ENCODE measurements at regions not wholly inside any gene's neighbourhood (a gene's known extent, or its start where the extent isn't known, plus 50 kb on each side); places are given as distances from the start of the nearest gene placed in this dataset.

DNA sequence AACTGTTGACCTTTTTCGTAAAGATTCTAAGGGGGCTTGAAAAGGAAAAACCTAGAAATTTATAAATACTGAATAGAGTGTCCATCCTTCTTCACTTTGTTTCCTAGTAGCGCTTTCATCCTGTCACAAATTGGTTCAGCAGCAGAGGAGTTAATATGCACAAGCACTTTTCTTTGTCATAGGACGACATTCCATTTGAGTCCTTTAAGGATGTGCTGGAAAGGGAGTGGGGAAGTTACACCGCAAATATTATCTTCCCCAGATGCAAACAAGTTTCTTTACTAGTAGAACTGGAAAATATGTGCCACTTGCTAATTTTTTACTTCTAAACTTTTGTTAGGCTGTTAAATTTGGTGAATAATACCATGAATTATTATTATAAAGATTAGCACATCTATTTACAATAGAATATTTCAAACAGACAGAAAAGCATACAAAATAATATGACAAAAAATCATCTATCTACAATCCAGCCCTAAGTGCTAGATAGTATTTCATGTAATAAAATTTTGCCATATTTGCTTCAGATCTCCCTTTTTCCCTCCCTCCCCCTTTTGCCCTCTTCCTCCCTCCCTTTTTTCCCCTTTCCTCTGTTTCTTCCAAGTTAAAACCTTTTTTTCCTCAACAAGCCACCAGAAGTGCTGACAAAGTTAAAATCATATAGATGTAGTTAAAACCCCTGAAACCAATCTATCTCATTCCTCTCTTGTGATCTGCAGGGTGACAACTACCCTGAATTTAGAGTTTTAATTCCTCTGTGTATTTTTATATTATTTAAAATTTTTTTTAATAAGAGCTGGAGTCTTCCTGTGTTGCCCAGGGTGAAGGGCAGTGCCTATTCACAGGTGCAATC lies 50.5 kb upstream of the MAP4K3 start:
- no peak overlapping the region for H3K27ac ChIP-seq
- POLR2A ChIA-PET (ENCODE audit: low non-redundant PET) = no interaction called here
- TF ChIP-seq, protein P1, sequence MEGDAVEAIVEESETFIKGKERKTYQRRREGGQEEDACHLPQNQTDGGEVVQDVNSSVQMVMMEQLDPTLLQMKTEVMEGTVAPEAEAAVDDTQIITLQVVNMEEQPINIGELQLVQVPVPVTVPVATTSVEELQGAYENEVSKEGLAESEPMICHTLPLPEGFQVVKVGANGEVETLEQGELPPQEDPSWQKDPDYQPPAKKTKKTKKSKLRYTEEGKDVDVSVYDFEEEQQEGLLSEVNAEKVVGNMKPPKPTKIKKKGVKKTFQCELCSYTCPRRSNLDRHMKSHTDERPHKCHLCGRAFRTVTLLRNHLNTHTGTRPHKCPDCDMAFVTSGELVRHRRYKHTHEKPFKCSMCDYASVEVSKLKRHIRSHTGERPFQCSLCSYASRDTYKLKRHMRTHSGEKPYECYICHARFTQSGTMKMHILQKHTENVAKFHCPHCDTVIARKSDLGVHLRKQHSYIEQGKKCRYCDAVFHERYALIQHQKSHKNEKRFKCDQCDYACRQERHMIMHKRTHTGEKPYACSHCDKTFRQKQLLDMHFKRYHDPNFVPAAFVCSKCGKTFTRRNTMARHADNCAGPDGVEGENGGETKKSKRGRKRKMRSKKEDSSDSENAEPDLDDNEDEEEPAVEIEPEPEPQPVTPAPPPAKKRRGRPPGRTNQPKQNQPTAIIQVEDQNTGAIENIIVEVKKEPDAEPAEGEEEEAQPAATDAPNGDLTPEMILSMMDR (conservative IDR thresholded peaks at IDR 0.05; ENCODE audit: low read depth) = no peak
- DNase-seq (ENCODE audit: low spot score) = no peak
- CTCF ChIA-PET = no interaction called here

DNA sequence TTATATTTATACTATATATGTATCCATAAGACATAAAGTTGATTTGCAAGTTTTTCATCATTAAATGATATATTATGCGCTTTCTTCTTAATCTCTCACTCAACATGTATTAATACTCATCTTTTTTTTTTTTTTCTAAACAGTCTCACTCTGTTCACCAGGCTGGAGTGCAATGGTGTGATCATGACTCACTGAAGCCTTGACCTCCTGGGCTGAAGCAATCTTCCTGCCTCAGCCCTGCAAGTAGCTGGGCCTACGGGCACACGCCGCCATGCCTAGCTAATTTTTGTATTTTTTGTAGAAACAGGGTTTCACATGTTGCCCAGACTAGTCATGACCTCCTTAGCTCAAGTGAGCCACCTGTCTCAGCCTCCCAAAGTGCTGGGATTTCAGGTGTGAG lies 51.4 kb upstream of the MAP4K3 start:
- no peak for DNase-seq (ENCODE audit: low spot score)
- ChIA-PET CTCF (interaction anchor here (0.7 kb wide), 1 partner anchor 133 kb away, joined by 6 read pairs; no protein-coding TSS in a partner anchor), POLR2A (ENCODE audit: low non-redundant PET) (interaction anchor here (0.7 kb wide), 1 partner anchor 33 kb away, joined by 3 read pairs; no protein-coding TSS in a partner anchor)
- TF ChIP-seq, protein P1 (conservative IDR thresholded peaks at IDR 0.05; ENCODE audit: low read depth) = no peak
- no peak overlapping the region for H3K27ac ChIP-seq

DNA sequence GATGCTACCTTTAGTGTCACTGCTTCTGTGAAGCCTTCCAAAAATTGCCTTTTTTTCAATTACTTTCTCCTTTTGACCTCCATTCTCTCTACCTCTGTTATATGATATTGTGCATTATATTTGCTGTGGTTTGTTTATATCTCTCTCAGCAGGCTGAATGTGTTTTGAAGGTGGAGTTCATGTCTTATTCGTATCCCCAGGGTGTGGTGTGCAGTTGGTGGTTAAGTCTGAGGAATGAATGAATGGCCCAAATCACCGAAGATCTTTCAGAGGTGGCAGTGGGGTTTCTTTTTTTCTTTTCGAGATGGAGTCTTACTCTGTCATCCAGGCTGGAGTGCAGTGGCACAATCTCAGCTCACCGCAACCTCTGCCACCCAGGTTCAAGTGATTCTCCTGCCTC lies 53.5 kb upstream of the MAP4K3 start:
- POLR2A ChIA-PET (ENCODE audit: low non-redundant PET) = no interaction called here
- no peak for DNase-seq (ENCODE audit: low spot score)
- CTCF ChIA-PET = interaction anchor here (0.7 to 0.9 kb wide), 2 partner anchors 20 to 255 kb away, joined by 3 to 6 read pairs; no protein-coding TSS in a partner anchor
- TF ChIP-seq, protein P1 (conservative IDR thresholded peaks at IDR 0.05; ENCODE audit: low read depth) = no peak
- H3K27ac ChIP-seq = no peak overlapping the region

DNA sequence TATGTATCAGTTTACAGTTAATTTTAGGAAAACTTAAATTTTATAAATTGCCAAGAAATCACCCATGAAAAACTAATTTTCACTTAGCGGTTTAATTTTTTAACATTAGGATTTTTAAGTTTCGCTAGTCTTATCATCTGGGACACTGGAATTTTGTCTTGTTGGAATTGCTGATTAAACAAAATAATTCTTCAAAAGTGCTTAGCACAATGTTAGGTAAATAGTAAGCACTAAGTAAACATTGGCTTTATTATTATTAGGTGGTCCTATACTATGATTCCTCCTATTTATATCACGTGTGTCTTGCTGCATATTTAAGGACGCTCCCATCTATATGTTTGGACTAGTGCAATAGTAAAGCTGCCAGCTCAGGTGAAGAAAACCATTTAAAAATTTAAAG lies 54.6 kb upstream of the MAP4K3 start:
- POLR2A ChIA-PET (ENCODE audit: low non-redundant PET) = no interaction called here
- DNase-seq (ENCODE audit: low spot score) = no peak
- CTCF ChIA-PET = no interaction called here
- TF ChIP-seq, protein P1 (conservative IDR thresholded peaks at IDR 0.05; ENCODE audit: low read depth) = no peak
- no peak overlapping the region for H3K27ac ChIP-seq

DNA sequence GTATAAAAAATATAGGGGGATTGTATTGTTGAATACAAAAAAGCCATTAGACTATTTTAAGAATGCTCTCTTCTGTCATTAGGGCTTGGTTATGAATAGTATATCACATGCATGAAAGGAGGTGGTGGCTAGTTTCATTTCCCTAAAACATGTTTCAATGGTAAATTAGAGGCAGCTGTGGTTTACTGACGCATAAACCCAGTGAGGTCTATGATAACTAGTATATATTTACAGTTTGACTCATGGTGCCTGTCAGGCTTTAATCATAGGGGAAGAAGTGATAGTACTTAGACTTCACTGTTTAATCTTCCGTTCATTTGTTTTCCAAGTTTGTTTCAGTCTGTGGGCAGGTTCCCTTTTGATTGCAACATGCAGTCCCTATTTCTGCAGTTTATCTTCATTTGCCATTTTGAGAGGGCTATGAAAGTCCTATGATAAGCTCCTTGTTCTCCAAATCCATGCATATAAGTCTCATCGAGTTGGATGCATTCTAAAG lies 55.1 kb upstream of the MAP4K3 start:
- ChIA-PET CTCF (no interaction called here), POLR2A (ENCODE audit: low non-redundant PET) (no interaction called here)
- TF ChIP-seq, protein P1 (conservative IDR thresholded peaks at IDR 0.05; ENCODE audit: low read depth) = no peak
- peak; percentile 86 for DNase-seq (ENCODE audit: low spot score)
- H3K27ac ChIP-seq = no peak overlapping the region

DNA sequence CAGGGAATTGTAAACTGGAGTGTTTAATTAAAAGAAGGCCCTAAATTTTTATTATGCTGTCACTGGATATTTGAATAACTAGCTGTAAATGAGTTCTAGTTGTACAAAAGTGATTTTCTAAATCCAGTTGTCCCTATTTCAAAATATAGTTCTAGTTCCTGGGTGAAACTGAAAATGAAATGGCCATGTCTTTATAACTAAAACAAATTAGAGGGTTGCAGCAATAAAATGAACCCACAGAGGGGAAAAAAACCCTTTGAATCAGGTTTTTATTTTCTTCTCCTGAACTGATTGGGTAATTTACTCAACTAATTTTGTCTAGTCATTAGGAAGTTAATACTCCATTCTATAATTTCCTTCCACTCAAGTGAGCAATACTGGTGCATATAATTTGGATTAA lies 55.6 kb upstream of the MAP4K3 start:
- CTCF ChIA-PET = no interaction called here
- TF ChIP-seq, protein P1 (conservative IDR thresholded peaks at IDR 0.05; ENCODE audit: low read depth) = no peak
- H3K27ac ChIP-seq = no peak overlapping the region
- no peak for DNase-seq (ENCODE audit: low spot score)
- POLR2A ChIA-PET (ENCODE audit: low non-redundant PET) = no interaction called here

Measured in RWPE1 (cell line).